HG02610 (cell line): ENCODE measurements at regions not wholly inside any gene's neighbourhood (a gene's known extent, or its start where the extent isn't known, plus 50 kb on each side); places are given as distances from the start of the nearest gene placed in this dataset.
"Not testable (repeated sequence)": the region's sequence is repeated elsewhere in the genome, so short reads cannot be mapped to it uniquely, and the experiment has no call there.

Experiments used
- ATAC-seq: cut with Tn5 transposase; IDR thresholded peaks from one replicate; pipeline ENCODE4 v1.9.1; 2021; ENCODE audit warnings: mild to moderate bottlenecking, moderate library complexity; ENCODE audit not compliant: unreplicated experiment

GRCh38 chr2:153420394-153420793 lies 58.2 kb downstream of the RPRM start:
- no peak for ATAC-seq

- ATAC-seq, result no peak
These were observed 61.5 kb downstream of the RPRM start for GRCh38 chr2:153417077-153417476.

GRCh38 chr2:153416071-153416470 lies 62.5 kb downstream of the RPRM start:
- no peak for ATAC-seq

- no peak for ATAC-seq
These were observed 69.7 kb downstream of the RPRM start for GRCh38 chr2:153408710-153409385.

- ATAC-seq, result no peak
These were observed 73.4 kb downstream of the RPRM start for GRCh38 chr2:153405196-153405595.

GRCh38 chr2:153404792-153405191 lies 73.8 kb downstream of the RPRM start:
- no peak for ATAC-seq

GRCh38 chr2:153403940-153404339 lies 74.6 kb downstream of the RPRM start:
- ATAC-seq, result no peak

GRCh38 chr2:153403352-153403751 lies 75.2 kb downstream of the RPRM start:
- not testable (repeated sequence) for ATAC-seq

- no peak for ATAC-seq
These were observed 83.9 kb downstream of the RPRM start for GRCh38 chr2:153394686-153395085.

GRCh38 chr2:153394247-153394646 lies 84.3 kb downstream of the RPRM start:
- ATAC-seq, result no peak

- ATAC-seq, result no peak
These were observed 85.0 kb downstream of the RPRM start for GRCh38 chr2:153393518-153393917.

- ATAC-seq, result no peak
These were observed 87.4 kb downstream of the RPRM start for GRCh38 chr2:153391131-153391530.

GRCh38 chr2:153388246-153388645 lies 90.3 kb downstream of the RPRM start:
- no peak for ATAC-seq

GRCh38 chr2:153387203-153387602 lies 91.4 kb downstream of the RPRM start:
- ATAC-seq, result no peak

- ATAC-seq, result no peak
These were observed 92.1 kb downstream of the RPRM start for GRCh38 chr2:153386481-153386897.

- ATAC-seq, result no peak
These were observed 104.9 kb downstream of the RPRM start for GRCh38 chr2:153373510-153374279.

GRCh38 chr2:153360239-153360638 lies 118.3 kb downstream of the RPRM start:
- ATAC-seq, result no peak

GRCh38 chr2:153354377-153354776 lies 124.2 kb downstream of the RPRM start:
- no peak for ATAC-seq

- no peak for ATAC-seq
These were observed 129.0 kb downstream of the RPRM start for GRCh38 chr2:153349603-153350002.

- ATAC-seq, result no peak
These were observed 130.6 kb downstream of the RPRM start for GRCh38 chr2:153347818-153348495.

- no peak for ATAC-seq
These were observed 157.7 kb downstream of the RPRM start for GRCh38 chr2:153320879-153321278.

GRCh38 chr2:153311432-153311831 lies 167.1 kb downstream of the RPRM start:
- no peak for ATAC-seq
